IMR-90 (cell line): ENCODE measurements at regions not wholly inside any gene's neighbourhood (a gene's known extent, or its start where the extent isn't known, plus 50 kb on each side); places are given as distances from the start of the nearest gene placed in this dataset.

Experiments
- ATAC-seq: fragments of 200-7000 bp; cut with Tn5 transposase; 2 replicates; pipeline ENCODE4 v1.9.1; 2020; ENCODE audit warnings: low read depth, mild to moderate bottlenecking, moderate library complexity
- BruUV-seq: library from RNA; stranded (reverse); fragments of 400-500 nt; replicated peaks from 2 replicates; lab custom pipeline; 2021; lab: Mats Ljungman, UMichigan
- CTCF ChIA-PET: fragments of 300-600 bp; formaldehyde crosslinking; extraction: SDS; loops from one replicate; lab custom pipeline; 2021; ENCODE audit warnings: antibody characterized with exemption; lab: Yijun Ruan, JAX
- POLR2A ChIA-PET: fragments of 300-600 bp; sonication (Branson Sonifier 250); formaldehyde crosslinking; loops from one replicate; lab custom pipeline; 2022; ENCODE audit warnings: antibody characterized with exemption; ENCODE audit not compliant: unreplicated experiment; lab: Charles Lee
- DNase-seq: peaks from one replicate; pipeline ENCODE4 v3.0.0; 2013
- H2AFZ ChIP-seq: replicated peaks from 2 replicates; pipeline ENCODE3; 2013; ENCODE audit warnings: low read length, mild to moderate bottlenecking; ENCODE audit not compliant: poor library complexity
- H2AK5ac ChIP-seq: 2 replicates; pipeline ENCODE4 v1.6.1; 2013; ENCODE audit warnings: low read depth, low read length, inconsistent platforms
- H2AK9ac ChIP-seq: replicated peaks from 2 replicates; pipeline ENCODE3; 2013; ENCODE audit warnings: mild to moderate bottlenecking, low read depth, low read length, moderate library complexity; ENCODE audit not compliant: poor library complexity
- H2BK120ac ChIP-seq: 2 replicates; pipeline ENCODE4 v1.6.1; 2013; ENCODE audit warnings: low read depth, low read length, inconsistent platforms
- H2BK15ac ChIP-seq: 3 replicates; pipeline ENCODE4 v1.6.1; 2013; ENCODE audit warnings: low read depth, low read length, inconsistent platforms
- H2BK20ac ChIP-seq: 2 replicates; pipeline ENCODE4 v1.6.1; 2013; ENCODE audit warnings: low read depth, mild to moderate bottlenecking, inconsistent platforms, low read length, moderate library complexity
- H2BK5ac ChIP-seq: 2 replicates; pipeline ENCODE4 v1.6.1; 2013; ENCODE audit warnings: mild to moderate bottlenecking, low read depth, low read length, inconsistent platforms; ENCODE audit not compliant: poor library complexity, severe bottlenecking
- H3K14ac ChIP-seq: replicated peaks from 2 replicates; pipeline ENCODE4 v1.6.1; 2013; ENCODE audit warnings: low read depth, low read length, inconsistent platforms
- H3K18ac ChIP-seq: 2 replicates; pipeline ENCODE4 v1.6.1; 2013; ENCODE audit warnings: low read depth, low read length, control low read depth
- H3K23ac ChIP-seq: 2 replicates; pipeline ENCODE4 v1.6.1; 2013; ENCODE audit warnings: low read depth, low read length, inconsistent platforms
- H3K27ac ChIP-seq: 2 replicates; pipeline ENCODE4 v1.5.1; 2013; ENCODE audit warnings: mild to moderate bottlenecking, control low read depth, low read length; ENCODE audit not compliant: insufficient read depth
- H3K27me3 ChIP-seq: 2 replicates; pipeline ENCODE4 v1.6.1; 2013; ENCODE audit warnings: low read length; ENCODE audit not compliant: control insufficient read depth, insufficient read depth
- H3K36me3 ChIP-seq: 2 replicates; pipeline ENCODE4 v1.6.1; 2013; ENCODE audit warnings: low read length, mixed read lengths; ENCODE audit not compliant: control insufficient read depth, insufficient read depth
- H3K4ac ChIP-seq: 2 replicates; pipeline ENCODE4 v1.6.1; 2013; ENCODE audit warnings: low read depth, low read length, inconsistent platforms
- H3K4me1 ChIP-seq: 2 replicates; pipeline ENCODE4 v1.6.1; 2013; ENCODE audit warnings: low read length, mixed read lengths; ENCODE audit not compliant: control insufficient read depth, insufficient read depth
- H3K4me2 ChIP-seq: 2 replicates; pipeline ENCODE4 v1.6.1; 2013; ENCODE audit warnings: low read depth, mild to moderate bottlenecking, control low read depth, low read length, moderate library complexity
- H3K4me3 ChIP-seq: 2 replicates; pipeline ENCODE4 v1.5.1; 2013; ENCODE audit warnings: low read depth, mild to moderate bottlenecking, control low read depth, low read length, moderate library complexity; ENCODE audit not compliant: insufficient read depth
- H3K56ac ChIP-seq: 2 replicates; pipeline ENCODE4 v1.6.1; 2013; ENCODE audit warnings: low read length, inconsistent platforms; ENCODE audit not compliant: insufficient read depth; ENCODE audit errors: extremely low read depth
- H3K79me1 ChIP-seq, 2 experiments: 2 replicates each; pipeline ENCODE4 v1.6.1; 2013; ENCODE audit warnings: low read length in 2 of 2, inconsistent platforms in 1 of 2, low read depth in 1 of 2
- H3K9ac ChIP-seq: 2 replicates; pipeline ENCODE4 v1.6.1; 2013; ENCODE audit warnings: low read depth, low read length, control low read depth
- H3K9me1 ChIP-seq: 2 replicates; pipeline ENCODE4 v1.6.1; 2013; ENCODE audit warnings: low read length, inconsistent platforms; ENCODE audit not compliant: insufficient read depth
- H3K9me3 ChIP-seq: 2 replicates; pipeline ENCODE4 v1.6.1; 2013; ENCODE audit warnings: low read length; ENCODE audit not compliant: control insufficient read depth, insufficient read depth
- H4K20me1 ChIP-seq: 2 replicates; pipeline ENCODE4 v1.6.1; 2013; ENCODE audit warnings: low read length, inconsistent platforms; ENCODE audit not compliant: insufficient read depth
- H4K5ac ChIP-seq: 2 replicates; pipeline ENCODE4 v1.6.1; 2013; ENCODE audit warnings: mild to moderate bottlenecking, low read depth, low read length, control low read depth
- H4K8ac ChIP-seq, 2 experiments: 2 replicates each; pipeline ENCODE4 v1.6.1; 2013; ENCODE audit warnings: low read depth in 2 of 2, low read length in 2 of 2, control low read depth in 1 of 2, inconsistent platforms in 1 of 2
- H4K91ac ChIP-seq: 2 replicates; pipeline ENCODE4 v1.6.1; 2013; ENCODE audit warnings: low read depth, low read length, inconsistent platforms; ENCODE audit not compliant: insufficient read depth
- BHLHE40 ChIP-seq: fragments of 150-350 bp; IDR thresholded peaks from 2 replicates; pipeline ENCODE4 v1.6.1; 2016; ENCODE audit warnings: mild to moderate bottlenecking, low read depth, low read length
- CEBPB ChIP-seq: IDR thresholded peaks from 2 replicates; pipeline ENCODE4 v1.6.1; 2012; ENCODE audit warnings: low read depth, low read length, improper control_type of control experiment
- CHD1 ChIP-seq: IDR thresholded peaks from 2 replicates; pipeline ENCODE4 v1.6.1; 2012; ENCODE audit warnings: low read depth, low read length, improper control_type of control experiment
- FOS ChIP-seq: fragments of 150-350 bp; IDR thresholded peaks from 2 replicates; pipeline ENCODE4 v1.6.1; 2016; ENCODE audit warnings: low read depth, low read length
- MAFK ChIP-seq: IDR thresholded peaks from 2 replicates; pipeline ENCODE4 v1.6.1; 2012; ENCODE audit warnings: low read depth, low read length, improper control_type of control experiment
- MAZ ChIP-seq: IDR thresholded peaks from 2 replicates; pipeline ENCODE4 v1.6.1; 2012; ENCODE audit warnings: low read depth, mild to moderate bottlenecking, low read length, improper control_type of control experiment, moderate library complexity, borderline replicate concordance
- MXI1 ChIP-seq: IDR thresholded peaks from 2 replicates; pipeline ENCODE4 v1.6.1; 2012; ENCODE audit warnings: low read depth, mild to moderate bottlenecking, low read length, moderate library complexity, borderline replicate concordance
- NFE2L2 ChIP-seq: fragments of 150-350 bp; IDR thresholded peaks from 2 replicates; pipeline ENCODE4 v1.6.1; 2016; ENCODE audit warnings: low read depth, mild to moderate bottlenecking, low read length
- POLR2A ChIP-seq: IDR thresholded peaks from 2 replicates; pipeline ENCODE4 v1.6.1; 2012; ENCODE audit warnings: mild to moderate bottlenecking, low read depth, low read length
- RAD21 ChIP-seq: IDR thresholded peaks from 2 replicates; pipeline ENCODE4 v1.6.1; 2012; ENCODE audit warnings: low read length, improper control_type of control experiment
- RCOR1 ChIP-seq: IDR thresholded peaks from 2 replicates; pipeline ENCODE4 v1.6.1; 2012; ENCODE audit warnings: mild to moderate bottlenecking, low read length, improper control_type of control experiment; ENCODE audit not compliant: insufficient replicate concordance
- RFX5 ChIP-seq: IDR thresholded peaks from 2 replicates; pipeline ENCODE4 v1.8.0; 2012; ENCODE audit warnings: low read depth, mild to moderate bottlenecking, low read length, moderate library complexity
- SMC3 ChIP-seq: fragments of 150-350 bp; IDR thresholded peaks from 2 replicates; pipeline ENCODE4 v1.6.1; 2016; ENCODE audit warnings: low read depth, mild to moderate bottlenecking, antibody characterized with exemption, low read length, moderate library complexity
- WGBS, 2 experiments: methylation state at CpG; one replicate each; pipeline versions ENCODE4 v1.1.5 to v1.1.7; 2013; ENCODE audit warnings: missing lambda C conversion rate in 2 of 2; ENCODE audit not compliant: insufficient read length in 1 of 2; ENCODE audit errors: extremely low coverage in 2 of 2; 5-methylcytosine and 5-hydroxymethylcytosine counted together
- dilution Hi-C: fragments of 300-500 bp; cut with HindIII; formaldehyde crosslinking; loops from one replicate; pipeline ENCODE4 v1.14.3; 2018; ENCODE audit warnings: low sequenced_read_pairs; ENCODE audit not compliant: unreplicated experiment
- in situ Hi-C: fragments of 300-500 bp; cut with MboI; formaldehyde crosslinking; loops from 3 replicates; pipeline ENCODE4 v1.14.3; 2019; ENCODE audit warnings: low sequenced_read_pairs, inconsistent platforms, mixed read lengths
- intact Hi-C: fragments of 100-400 bp; cut with micrococcal nuclease; formaldehyde crosslinking; loops from 2 replicates; pipeline ENCODE4 v1.10.0; 2022
- TF ChIP-seq, protein P1 (sequence below): fragments of 150-350 bp; IDR thresholded peaks from 2 replicates; pipeline ENCODE4 v1.6.1; 2016; ENCODE audit warnings: low read depth, mild to moderate bottlenecking, low read length, moderate library complexity, borderline replicate concordance
- TF ChIP-seq, protein P2 (sequence below): fragments of 150-350 bp; IDR thresholded peaks from 2 replicates; pipeline ENCODE4 v1.6.1; 2017; ENCODE audit warnings: mild to moderate bottlenecking, antibody characterized with exemption, low read length, low read depth
- TF ChIP-seq, protein P3 (sequence below): conservative IDR thresholded peaks from 2 replicates; pipeline ENCODE4 v1.5.1; 2012; ENCODE audit warnings: mild to moderate bottlenecking, low read depth, low read length, improper control_type of control experiment

DNA sequence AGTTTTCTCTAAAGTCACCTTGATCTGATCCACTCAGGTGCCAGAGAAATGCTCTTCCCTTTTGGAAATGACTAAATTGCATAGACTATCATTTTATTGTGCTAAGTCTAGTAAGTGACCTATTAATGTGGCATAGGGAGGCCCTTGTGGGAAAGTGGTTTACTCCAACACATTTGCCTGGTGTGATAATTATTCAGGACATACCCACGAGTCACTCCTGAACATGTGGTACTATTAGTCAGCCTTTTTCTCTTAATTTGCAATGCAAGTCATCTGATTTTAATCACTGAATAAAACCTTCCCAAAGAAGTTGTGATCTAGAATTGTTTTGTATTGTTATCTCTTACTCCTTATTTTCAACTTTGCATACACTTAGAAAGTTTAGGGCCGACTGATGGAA lies 148.7 kb downstream of the OR4C45 start:
- no CpG with 5 or more reads among the region's 2 CpGs for WGBS, 2 experiments
- H2BK20ac ChIP-seq = no peak overlapping the region
- no peak overlapping the region for H4K8ac ChIP-seq
- no peak overlapping the region for H2BK120ac ChIP-seq
- H3K79me1 ChIP-seq = no peaks in the 10 kb centered on the region
- no peaks in the 10 kb centered on the region for H3K9me3 ChIP-seq
- no peak overlapping the region for H3K9ac ChIP-seq
- no peak overlapping the region for H2BK5ac ChIP-seq
- H3K14ac ChIP-seq = no peak overlapping the region
- no peak for ATAC-seq
- H2BK15ac ChIP-seq = no peak overlapping the region
- H2AK9ac ChIP-seq = no peak overlapping the region
- no peak overlapping the region for H2AK5ac ChIP-seq
- H3K4ac ChIP-seq = no peak overlapping the region
- H3K27ac ChIP-seq = no peak overlapping the region
- H3K18ac ChIP-seq = no peak overlapping the region
- H3K4me2 ChIP-seq = no peak overlapping the region
- intact Hi-C loops (no loop called here), in situ Hi-C loops (no loop called here), dilution Hi-C loops (no loop called here)
- BruUV-seq = no TSS peak
- CTCF ChIA-PET = no interaction called here
- H3K23ac ChIP-seq = no peak overlapping the region
- H4K5ac ChIP-seq = no peak overlapping the region
- no peaks in the 10 kb centered on the region for H3K4me1 ChIP-seq
- no peak for DNase-seq
- no peak overlapping the region for H2AFZ ChIP-seq
- no peak overlapping the region for H3K56ac ChIP-seq
- no peaks in the 10 kb centered on the region for H4K20me1 ChIP-seq
- H3K4me3 ChIP-seq = no peak overlapping the region
- no peaks in the 10 kb centered on the region for H3K36me3 ChIP-seq
- POLR2A ChIA-PET = no interaction called here
- TF ChIP-seq MXI1 (no peak), CEBPB (no peak), RFX5 (no peak), POLR2A (no peak), MAFK (no peak), BHLHE40 (no peak), NFE2L2 (no peak), CHD1 (no peak), RAD21 (no peak), FOS (no peak), RCOR1 (no peak), SMC3 (no peak), MAZ (no peak)
- TF ChIP-seq, protein P1, sequence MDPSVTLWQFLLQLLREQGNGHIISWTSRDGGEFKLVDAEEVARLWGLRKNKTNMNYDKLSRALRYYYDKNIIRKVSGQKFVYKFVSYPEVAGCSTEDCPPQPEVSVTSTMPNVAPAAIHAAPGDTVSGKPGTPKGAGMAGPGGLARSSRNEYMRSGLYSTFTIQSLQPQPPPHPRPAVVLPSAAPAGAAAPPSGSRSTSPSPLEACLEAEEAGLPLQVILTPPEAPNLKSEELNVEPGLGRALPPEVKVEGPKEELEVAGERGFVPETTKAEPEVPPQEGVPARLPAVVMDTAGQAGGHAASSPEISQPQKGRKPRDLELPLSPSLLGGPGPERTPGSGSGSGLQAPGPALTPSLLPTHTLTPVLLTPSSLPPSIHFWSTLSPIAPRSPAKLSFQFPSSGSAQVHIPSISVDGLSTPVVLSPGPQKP = no peak
- TF ChIP-seq, protein P2, sequence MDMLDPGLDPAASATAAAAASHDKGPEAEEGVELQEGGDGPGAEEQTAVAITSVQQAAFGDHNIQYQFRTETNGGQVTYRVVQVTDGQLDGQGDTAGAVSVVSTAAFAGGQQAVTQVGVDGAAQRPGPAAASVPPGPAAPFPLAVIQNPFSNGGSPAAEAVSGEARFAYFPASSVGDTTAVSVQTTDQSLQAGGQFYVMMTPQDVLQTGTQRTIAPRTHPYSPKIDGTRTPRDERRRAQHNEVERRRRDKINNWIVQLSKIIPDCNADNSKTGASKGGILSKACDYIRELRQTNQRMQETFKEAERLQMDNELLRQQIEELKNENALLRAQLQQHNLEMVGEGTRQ = no peak
- TF ChIP-seq, protein P3, sequence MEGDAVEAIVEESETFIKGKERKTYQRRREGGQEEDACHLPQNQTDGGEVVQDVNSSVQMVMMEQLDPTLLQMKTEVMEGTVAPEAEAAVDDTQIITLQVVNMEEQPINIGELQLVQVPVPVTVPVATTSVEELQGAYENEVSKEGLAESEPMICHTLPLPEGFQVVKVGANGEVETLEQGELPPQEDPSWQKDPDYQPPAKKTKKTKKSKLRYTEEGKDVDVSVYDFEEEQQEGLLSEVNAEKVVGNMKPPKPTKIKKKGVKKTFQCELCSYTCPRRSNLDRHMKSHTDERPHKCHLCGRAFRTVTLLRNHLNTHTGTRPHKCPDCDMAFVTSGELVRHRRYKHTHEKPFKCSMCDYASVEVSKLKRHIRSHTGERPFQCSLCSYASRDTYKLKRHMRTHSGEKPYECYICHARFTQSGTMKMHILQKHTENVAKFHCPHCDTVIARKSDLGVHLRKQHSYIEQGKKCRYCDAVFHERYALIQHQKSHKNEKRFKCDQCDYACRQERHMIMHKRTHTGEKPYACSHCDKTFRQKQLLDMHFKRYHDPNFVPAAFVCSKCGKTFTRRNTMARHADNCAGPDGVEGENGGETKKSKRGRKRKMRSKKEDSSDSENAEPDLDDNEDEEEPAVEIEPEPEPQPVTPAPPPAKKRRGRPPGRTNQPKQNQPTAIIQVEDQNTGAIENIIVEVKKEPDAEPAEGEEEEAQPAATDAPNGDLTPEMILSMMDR = no peak
- H3K27me3 ChIP-seq = no peaks in the 10 kb centered on the region
- H4K91ac ChIP-seq = no peak overlapping the region
- no peaks in the 10 kb centered on the region for H3K9me1 ChIP-seq
